NCI-H1436 treated with DMSO at 0.1 percent for 48 hours (cell line): ENCODE measurements at regions not wholly inside any gene's neighbourhood (a gene's known extent, or its start where the extent isn't known, plus 50 kb on each side); places are given as distances from the start of the nearest gene placed in this dataset.

ENCODE experiments used
- DNase-seq: peaks from one replicate; lab custom pipeline; 2025; lab: John Stamatoyannopoulos, UW

DNA sequence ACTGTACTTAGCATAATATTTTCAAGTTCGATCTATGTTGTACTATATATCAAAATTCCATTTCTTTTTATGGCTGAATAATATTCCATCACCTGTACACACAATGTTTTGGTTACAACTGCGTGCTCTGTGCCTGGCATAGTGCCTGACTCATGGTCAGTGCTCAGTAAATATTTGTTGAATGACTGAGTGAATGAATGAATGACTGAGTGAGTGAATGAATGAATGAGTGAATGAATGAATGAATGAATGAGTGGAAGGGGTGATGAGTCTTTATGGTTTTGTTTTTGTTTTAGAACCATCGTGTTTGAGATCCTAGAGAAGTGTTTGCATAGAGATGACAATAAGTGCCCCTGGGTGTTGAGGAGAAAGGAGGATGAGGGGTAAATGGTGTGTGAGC lies 155.3 kb downstream of the MRM1 start:
- DNase-seq = no peak

DNA sequence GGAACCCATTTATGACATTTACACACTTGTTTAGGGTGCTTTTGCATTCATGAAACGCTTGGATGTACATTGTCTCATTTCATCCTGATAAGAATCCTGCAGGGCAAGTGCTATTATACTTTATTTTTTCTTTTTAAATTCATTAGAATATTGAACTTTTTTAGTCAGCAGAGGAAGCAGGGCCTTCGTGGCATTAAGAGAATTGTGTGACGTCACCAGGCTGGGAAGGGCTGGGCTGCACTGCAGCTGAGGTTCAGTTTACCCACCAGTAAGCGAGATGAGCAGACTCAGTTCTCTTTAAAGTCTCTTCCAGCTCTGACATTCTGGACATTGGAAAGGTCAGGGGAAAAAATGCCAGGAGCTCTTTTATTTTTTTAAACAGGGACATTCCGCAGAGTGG lies 159.0 kb downstream of the MRM1 start:
- DNase-seq = no peak

- DNase-seq = no peak
Observed at GRCh38 chr17:36761203-36761950, 160.0 kb downstream of the MRM1 start.

GRCh38 chr17:36765436-36766043 lies 164.2 kb downstream of the MRM1 start:
- no peak for DNase-seq

GRCh38 chr17:36768394-36768793 lies 167.0 kb downstream of the MRM1 start:
- DNase-seq = no peak

DNA sequence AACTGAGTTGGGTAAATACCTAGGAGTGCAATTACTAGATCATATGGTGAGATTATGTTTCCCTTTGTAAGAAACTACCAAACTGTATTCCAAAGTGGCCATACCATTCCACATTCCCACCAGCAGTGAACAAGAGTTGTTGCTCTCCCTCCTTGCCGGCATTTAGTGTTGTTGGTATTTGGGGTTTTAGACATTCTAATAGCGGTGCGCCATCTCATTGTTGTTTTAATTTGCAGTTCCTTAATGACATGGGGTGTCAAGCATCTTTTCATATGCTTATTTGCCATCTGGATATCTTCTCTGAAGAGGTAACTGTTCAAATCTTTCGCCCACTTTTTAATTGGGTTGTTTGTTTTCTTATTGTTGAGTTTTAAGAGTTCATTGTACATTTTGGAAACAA lies 164.2 kb upstream of the LHX1 start:
- no peak for DNase-seq

DNA sequence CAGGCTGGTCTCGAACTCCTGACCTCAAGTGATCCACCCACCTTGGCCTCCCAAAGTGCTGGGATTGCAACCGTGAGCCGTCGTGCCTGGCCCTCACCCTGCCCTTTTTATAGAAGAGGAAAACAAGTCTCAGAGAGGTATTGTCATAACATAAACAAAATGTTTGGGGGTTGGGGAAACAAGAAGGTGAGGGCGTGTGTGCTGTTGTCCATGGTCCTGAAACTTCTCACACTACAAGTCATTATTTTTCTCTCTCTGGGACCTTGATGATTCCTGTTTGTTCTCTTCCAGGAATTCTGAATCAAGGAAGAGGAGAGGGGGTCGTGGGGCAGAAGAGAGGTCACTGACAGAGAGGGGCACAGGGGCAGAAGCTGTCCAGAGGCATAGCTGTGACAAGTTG lies 160.2 kb upstream of the LHX1 start:
- no peak for DNase-seq

DNA sequence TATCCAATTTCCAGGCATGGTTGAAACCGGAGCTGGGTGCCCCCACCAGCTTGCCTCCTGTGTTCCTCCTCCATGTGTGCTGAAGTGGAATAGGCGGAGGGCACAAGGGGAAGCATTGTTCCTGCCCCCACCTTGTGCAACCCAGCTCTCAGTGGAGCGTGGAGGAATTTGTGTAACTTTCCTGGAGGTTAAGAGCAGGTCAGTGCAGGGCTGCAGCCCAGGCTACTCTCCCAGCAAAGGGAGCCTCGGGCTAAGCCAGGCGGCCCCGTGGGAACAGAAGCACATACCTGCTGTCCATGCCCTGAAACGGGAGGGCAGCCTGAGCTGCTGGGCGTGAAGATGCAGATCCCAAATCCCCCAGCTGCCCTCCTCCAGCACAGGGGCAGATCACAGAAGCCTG lies 158.8 kb upstream of the LHX1 start:
- DNase-seq = no peak

GRCh38 chr17:36779550-36779949 lies 157.7 kb upstream of the LHX1 start:
- DNase-seq = no peak

GRCh38 chr17:36784633-36785032 lies 152.6 kb upstream of the LHX1 start:
- no peak for DNase-seq

GRCh38 chr17:36786867-36787266 lies 150.4 kb upstream of the LHX1 start:
- no peak for DNase-seq

DNA sequence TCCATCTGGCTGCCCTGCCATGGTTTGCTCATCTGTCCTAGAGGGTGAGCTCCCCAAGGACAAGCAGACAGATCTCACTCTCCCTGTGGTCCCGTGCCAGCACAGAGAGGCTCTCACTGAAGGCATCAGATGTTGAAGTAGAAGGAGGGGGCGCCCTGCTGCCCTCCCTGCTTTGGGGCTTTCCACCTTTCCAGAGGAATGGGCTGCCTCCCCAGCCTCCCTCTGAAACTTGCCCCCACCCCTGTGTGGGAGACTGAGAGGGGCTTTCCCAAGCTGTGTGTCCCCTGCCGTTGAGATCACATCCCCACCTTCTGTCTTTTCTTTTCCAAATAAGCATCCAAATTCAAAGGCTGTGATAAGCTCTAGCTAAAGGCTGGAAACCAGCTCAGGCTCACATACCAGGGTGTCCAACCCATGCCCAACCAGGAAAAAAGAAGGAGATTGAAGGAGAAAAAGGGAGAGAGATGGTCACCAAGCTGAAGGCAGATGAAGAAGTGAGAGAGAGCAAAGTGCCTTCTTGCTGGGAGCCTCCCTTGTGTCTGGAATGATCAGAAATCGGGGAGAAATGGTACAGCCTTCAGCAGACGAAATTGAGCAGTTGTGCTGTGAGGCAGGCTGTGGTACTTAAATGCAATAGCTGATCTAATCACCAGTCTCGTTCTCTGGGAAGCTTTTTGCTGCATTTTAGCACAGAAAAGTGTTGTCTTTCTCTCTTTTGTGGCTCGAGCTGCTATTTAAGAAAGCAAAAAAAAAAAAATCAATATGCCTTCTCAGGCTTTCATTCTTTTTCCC lies 145.9 kb upstream of the LHX1 start:
- no peak for DNase-seq

GRCh38 chr17:36791942-36792475 lies 145.3 kb upstream of the LHX1 start:
- no peak for DNase-seq

GRCh38 chr17:36792849-36793248 lies 144.4 kb upstream of the LHX1 start:
- DNase-seq = no peak

DNA sequence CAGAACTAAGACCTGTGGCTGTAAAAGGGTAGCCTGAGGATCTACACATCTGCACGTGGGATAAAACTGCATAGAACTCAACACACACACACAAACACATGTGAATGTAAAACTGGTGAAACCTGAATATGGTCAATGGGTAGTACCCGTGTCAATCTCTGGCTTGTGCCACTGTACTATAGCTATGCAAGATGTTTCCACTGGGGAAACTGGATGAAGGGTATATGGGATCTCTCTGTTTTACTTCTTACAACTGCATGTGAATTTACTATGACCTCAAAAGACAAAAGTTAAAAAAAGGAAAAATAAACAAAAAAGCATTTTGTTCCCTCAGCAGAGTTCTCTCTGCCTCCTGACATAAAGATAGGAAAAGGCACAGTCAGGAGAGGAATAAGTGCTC lies 143.3 kb upstream of the LHX1 start:
- no peak for DNase-seq

DNA sequence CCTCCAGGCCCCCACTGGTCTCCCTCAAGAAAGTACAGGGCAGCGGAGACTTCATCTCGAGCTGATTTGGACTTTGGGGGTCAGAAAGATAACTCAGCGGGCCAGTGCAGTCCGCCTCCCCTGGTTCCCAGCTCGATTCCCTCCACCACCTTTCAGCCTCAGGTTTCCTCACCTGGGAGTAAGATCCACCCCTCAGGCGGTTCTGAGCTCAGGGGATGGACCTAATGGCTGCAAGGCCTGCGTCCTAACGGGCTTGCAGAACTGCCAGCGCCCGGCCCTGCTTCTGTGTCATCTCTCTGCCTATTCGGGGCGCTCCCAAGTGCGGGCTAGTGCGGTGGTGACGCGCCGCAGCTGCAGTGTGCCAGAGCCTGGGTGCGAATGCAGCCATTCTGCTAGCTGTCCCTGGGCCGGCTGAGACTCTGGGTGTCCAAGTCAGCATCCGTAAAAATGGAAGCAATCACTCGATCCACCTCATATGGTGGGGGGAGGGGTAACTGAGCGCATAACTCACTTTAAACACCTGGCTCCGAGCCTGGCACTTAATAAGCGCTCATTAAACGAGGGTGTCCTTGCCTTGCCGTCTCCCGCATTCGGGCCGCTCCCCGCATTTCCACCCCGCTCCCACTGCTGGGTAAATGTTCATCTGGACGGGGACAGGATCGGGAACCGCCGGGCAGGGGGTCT lies 129.6 kb upstream of the LHX1 start:
- no peak for DNase-seq

GRCh38 chr17:36808180-36808661 lies 129.1 kb upstream of the LHX1 start:
- DNase-seq = no peak

- DNase-seq = no peak
Observed at GRCh38 chr17:36812762-36813161, 124.5 kb upstream of the LHX1 start.

- DNase-seq = no peak
Observed at GRCh38 chr17:36813357-36813756, 123.9 kb upstream of the LHX1 start.

DNA sequence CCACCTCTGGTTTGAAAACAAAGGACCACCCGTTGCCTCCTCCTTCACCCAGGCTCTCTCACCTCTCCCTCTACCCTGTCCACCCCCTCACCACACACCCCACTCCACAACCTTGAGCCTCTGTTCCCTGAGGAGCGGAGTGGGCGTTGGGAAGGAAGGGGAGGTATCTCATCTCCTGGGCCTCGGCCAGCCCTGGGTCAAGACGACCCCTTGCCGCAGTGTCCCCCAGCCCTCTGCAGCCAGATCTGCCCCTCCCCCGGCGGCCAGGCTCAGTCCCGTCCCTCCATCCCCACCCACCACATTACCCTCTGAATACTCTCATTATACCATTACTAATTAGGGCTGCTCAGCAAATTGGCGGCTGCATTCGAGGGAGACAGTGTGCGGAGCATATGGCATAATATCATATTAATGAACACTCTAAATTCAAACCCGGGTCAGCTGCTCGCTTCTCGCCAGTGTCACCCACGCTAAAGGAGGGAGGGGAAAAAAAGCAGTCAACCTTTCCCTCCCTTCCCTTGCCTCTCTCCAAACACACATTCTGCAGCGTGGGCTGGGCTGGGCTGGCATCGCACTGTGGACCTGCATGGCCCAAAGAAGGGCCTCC lies 123.2 kb upstream of the LHX1 start:
- DNase-seq = no peak

DNA sequence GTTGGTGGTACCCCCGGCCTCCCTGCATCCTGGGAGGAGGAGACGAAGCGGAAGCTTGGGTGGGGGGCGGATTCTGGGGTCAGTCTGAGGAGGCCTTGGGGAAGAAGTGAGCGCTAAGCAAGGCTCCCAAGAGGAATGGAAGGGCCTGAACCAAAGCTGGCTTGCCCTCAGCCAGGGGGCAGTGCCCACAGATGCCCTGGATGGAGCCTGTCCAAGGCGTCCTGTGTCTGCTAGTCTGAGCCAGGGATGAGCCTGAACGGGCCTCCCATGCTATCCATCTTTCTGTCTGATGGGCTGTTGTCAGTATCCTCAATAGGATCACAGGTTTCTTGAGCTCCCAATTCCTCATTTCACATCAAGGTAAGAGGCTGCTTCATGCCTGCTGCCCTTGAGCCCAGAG lies 122.3 kb upstream of the LHX1 start:
- no peak for DNase-seq
